GM23338 (cell line): ENCODE measurements at regions not wholly inside any gene's neighbourhood (a gene's known extent, or its start where the extent isn't known, plus 50 kb on each side); places are given as distances from the start of the nearest gene placed in this dataset.

ENCODE experiments used
- ATAC-seq: fragments of 200-7000 bp; cut with Tn5 transposase; 3 replicates; pipeline ENCODE4 v1.9.1; 2020
- DNase-seq: peaks from one replicate; pipeline ENCODE4 v3.0.0-alpha.2; 2015; ENCODE audit warnings: low spot score
- H2AFZ ChIP-seq: fragments of 200-600 bp; sonication (generic); 2 replicates; pipeline ENCODE4 v1.8.0; 2016; ENCODE audit warnings: antibody characterized with exemption, mild to moderate bottlenecking, moderate library complexity
- H3F3A ChIP-seq: fragments of 200-600 bp; sonication (generic); replicated peaks from 2 replicates; pipeline ENCODE4 v1.8.0; 2017; ENCODE audit warnings: antibody characterized with exemption, mixed run types, low read depth
- H3K27ac ChIP-seq: fragments of 200-600 bp; sonication (generic); 2 replicates; pipeline ENCODE4 v1.6.1; 2016; ENCODE audit warnings: low read depth
- H3K27me3 ChIP-seq: fragments of 200-600 bp; sonication (generic); 2 replicates; pipeline ENCODE4 v1.8.0; 2016; ENCODE audit warnings: mild to moderate bottlenecking, mixed run types, moderate library complexity; ENCODE audit not compliant: insufficient read depth
- H3K36me3 ChIP-seq: fragments of 200-600 bp; sonication (generic); 2 replicates; pipeline ENCODE4 v1.8.0; 2016; ENCODE audit warnings: mild to moderate bottlenecking; ENCODE audit not compliant: insufficient read depth
- H3K4me1 ChIP-seq: fragments of 200-600 bp; sonication (generic); 2 replicates; pipeline ENCODE4 v1.8.0; 2016; ENCODE audit warnings: mild to moderate bottlenecking, moderate library complexity; ENCODE audit not compliant: insufficient read depth
- H3K4me2 ChIP-seq: fragments of 200-600 bp; sonication (generic); 2 replicates; pipeline ENCODE4 v1.7.1; 2017; ENCODE audit warnings: mixed run types
- H3K4me3 ChIP-seq: fragments of 200-600 bp; sonication (generic); 2 replicates; pipeline ENCODE4 v1.6.1; 2016; ENCODE audit warnings: mixed run types
- H3K79me2 ChIP-seq: fragments of 200-600 bp; sonication (generic); replicated peaks from 2 replicates; pipeline ENCODE4 v1.8.0; 2017; ENCODE audit warnings: mild to moderate bottlenecking; ENCODE audit not compliant: insufficient read depth
- H3K9me2 ChIP-seq: fragments of 200-600 bp; sonication (generic); 2 replicates; pipeline ENCODE4 v1.8.0; 2017; ENCODE audit not compliant: insufficient read depth
- H4K20me1 ChIP-seq: fragments of 200-600 bp; sonication (generic); replicated peaks from 2 replicates; pipeline ENCODE4 v1.8.0; 2017; ENCODE audit warnings: mild to moderate bottlenecking; ENCODE audit not compliant: insufficient read depth
- H3K27ac Mint-ChIP-seq: 2 replicates; pipeline ENCODE4 v1.8.0; 2020; ENCODE audit warnings: inconsistent platforms, mild to moderate bottlenecking, moderate library complexity, mixed read lengths
- H3K27me3 Mint-ChIP-seq: 3 replicates; pipeline ENCODE4 v1.8.0; 2022; ENCODE audit warnings: low read depth, mild to moderate bottlenecking, moderate library complexity, mixed read lengths, inconsistent platforms; ENCODE audit not compliant: insufficient read depth, poor library complexity
- H3K36me3 Mint-ChIP-seq: 3 replicates; pipeline ENCODE4 v1.8.0; 2021; ENCODE audit warnings: low read depth, mild to moderate bottlenecking, inconsistent platforms, moderate library complexity, mixed read lengths
- H3K4me1 Mint-ChIP-seq: 3 replicates; pipeline ENCODE4 v1.8.0; 2020; ENCODE audit warnings: mild to moderate bottlenecking, inconsistent platforms, mixed read lengths
- H3K4me3 Mint-ChIP-seq: 3 replicates; pipeline ENCODE4 v1.8.0; 2021; ENCODE audit warnings: moderate library complexity, mild to moderate bottlenecking, inconsistent platforms, mixed read lengths
- H3K9me3 Mint-ChIP-seq: 3 replicates; pipeline ENCODE4 v1.8.0; 2020; ENCODE audit warnings: moderate library complexity, mild to moderate bottlenecking, inconsistent platforms, mixed read lengths
- CREB1 ChIP-seq: fragments of 250-450 bp; sonication (Bioruptor Pico); IDR thresholded peaks from 2 replicates; pipeline ENCODE4 v1.5.0; 2020; ENCODE audit warnings: low read depth, mild to moderate bottlenecking, moderate library complexity
- ETS1 ChIP-seq: IDR thresholded peaks from 2 replicates; pipeline ENCODE4 v1.6.1; 2016; ENCODE audit warnings: antibody characterized with exemption
- NANOG ChIP-seq: IDR thresholded peaks from 2 replicates; pipeline ENCODE4 v1.6.1; 2016; ENCODE audit warnings: antibody characterized with exemption, borderline replicate concordance
- POLR2AphosphoS5 ChIP-seq: IDR thresholded peaks from 2 replicates; pipeline ENCODE4 v1.6.1; 2016; ENCODE audit warnings: antibody characterized with exemption, low read depth
- REST ChIP-seq: IDR thresholded peaks from one replicate; pipeline ENCODE4 v1.6.1; 2018; ENCODE audit warnings: antibody characterized with exemption; ENCODE audit not compliant: unreplicated experiment
- ZNF331 ChIP-seq: fragments of 250-450 bp; sonication (Bioruptor Pico); IDR thresholded peaks from 2 replicates; pipeline ENCODE4 v1.5.0; 2020; ENCODE audit warnings: low read depth, mild to moderate bottlenecking, moderate library complexity
- ZNF462 ChIP-seq: fragments of 250-450 bp; sonication (Bioruptor Pico); IDR thresholded peaks from 2 replicates; pipeline ENCODE4 v1.5.0; 2020; ENCODE audit warnings: mild to moderate bottlenecking, moderate library complexity

- TF ChIP-seq REST (no peak), ZNF462 (no peak), CREB1 (CRISPR knock-in tag) (no peak), ZNF331 (CRISPR knock-in tag) (no peak)
Observed at GRCh38 chr6:40734607-40735006, 147.4 kb upstream of the LRFN2 start (continued).

DNA sequence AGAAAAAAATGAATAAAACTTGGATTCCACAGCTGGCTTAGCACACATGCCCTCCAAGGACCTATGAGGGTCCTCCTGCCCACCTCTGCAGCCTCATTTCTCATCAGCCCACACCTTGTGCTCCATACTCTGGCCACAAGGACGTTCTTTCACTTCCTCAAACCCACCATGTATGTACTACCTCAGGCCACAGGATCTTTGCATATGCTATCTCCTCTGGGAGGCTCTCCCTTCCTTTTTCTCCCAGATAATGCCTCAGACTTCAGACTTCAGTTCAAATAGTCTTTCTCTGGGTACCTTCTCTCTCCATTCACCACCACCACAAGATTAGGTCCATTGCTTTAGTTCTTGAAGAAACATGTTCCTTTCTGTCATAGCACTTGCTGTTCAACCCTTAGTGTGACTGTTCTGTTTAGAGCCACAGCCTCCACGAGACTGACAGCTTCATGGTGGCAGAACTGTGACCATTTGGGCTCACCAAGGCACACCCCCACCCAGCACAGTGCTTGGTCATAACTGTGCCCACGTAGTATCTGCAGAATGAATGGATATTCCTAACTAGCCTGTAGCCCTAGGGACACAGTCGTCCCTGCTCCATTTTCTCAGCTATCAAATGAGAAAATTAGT is 146.7 kb upstream of the LRFN2 start:
- no peaks in the 10 kb centered on the region for H3K36me3 Mint-ChIP-seq
- H3K4me3 Mint-ChIP-seq, result no peak overlapping the region
- peaks cover 18% of the 10 kb centered on the region for H3K4me1 Mint-ChIP-seq
- H3K36me3 ChIP-seq, result no peaks in the 10 kb centered on the region
- H3K27ac Mint-ChIP-seq, result no peak overlapping the region
- no peak overlapping the region for H3K4me3 ChIP-seq
- no peak for DNase-seq
- H3K27ac ChIP-seq, result no peak overlapping the region
- no peaks in the 10 kb centered on the region for H4K20me1 ChIP-seq
- no peak for ATAC-seq
- peaks cover 13% of the 10 kb centered on the region for H3K27me3 Mint-ChIP-seq
- H2AFZ ChIP-seq, result no peak overlapping the region
- H3K79me2 ChIP-seq, result no peaks in the 10 kb centered on the region
- H3K27me3 ChIP-seq, result no peaks in the 10 kb centered on the region
- peaks cover 19% of the 10 kb centered on the region for H3K4me1 ChIP-seq
- H3K9me3 Mint-ChIP-seq, result no peaks in the 10 kb centered on the region
- no peaks in the 10 kb centered on the region for H3F3A ChIP-seq
- no peak overlapping the region for H3K4me2 ChIP-seq
- H3K9me2 ChIP-seq, result no peaks in the 10 kb centered on the region
- TF ChIP-seq NANOG (no peak), POLR2AphosphoS5 (no peak), ETS1 (no peak), CREB1 (CRISPR knock-in tag) (no peak)
